ENCODE measurements at regions not wholly inside any gene's neighbourhood (a gene's known extent, or its start where the extent isn't known, plus 50 kb on each side); places are given as distances from the start of the nearest gene placed in this dataset.

DNA sequence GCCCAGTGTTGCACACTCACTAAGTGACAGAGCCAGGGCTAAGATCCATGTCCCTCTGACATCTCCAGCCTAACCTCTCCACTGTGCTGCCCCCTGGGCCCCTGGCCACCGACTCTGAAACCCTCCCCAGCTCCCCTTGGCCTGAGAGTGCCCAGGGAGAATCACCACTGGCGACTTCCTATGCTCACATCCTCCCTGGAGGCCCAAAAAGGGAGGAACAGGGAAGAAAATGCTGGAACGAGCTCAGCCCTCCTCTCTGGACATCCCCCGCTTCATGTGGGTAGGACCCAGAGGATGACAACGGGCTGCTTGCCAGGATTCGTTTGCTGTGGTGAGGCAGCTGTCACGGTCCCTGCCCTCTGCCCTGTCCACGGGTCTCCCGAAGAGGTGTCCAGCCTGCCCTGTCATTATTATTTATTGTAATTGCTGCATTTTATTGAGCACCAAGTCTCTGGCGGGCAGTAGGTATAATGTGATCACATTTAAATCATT, 153.5 kb upstream of the RPL38 start:
- no peak for TF ChIP-seq EZH2 (IDR thresholded peaks at IDR 0.05)
- no peak for TF ChIP-seq POLR2AphosphoS5 (IDR thresholded peaks at IDR 0.05; ENCODE audit: borderline replicate concordance, low read depth, low read length)

Measured in SK-N-MC (cell line).